ENCODE measurements at regions not wholly inside any gene's neighbourhood (a gene's known extent, or its start where the extent isn't known, plus 50 kb on each side); places are given as distances from the start of the nearest gene placed in this dataset.

GRCh38 chr16:16904601-16905000 lies 525.7 kb downstream of the NPIPA7 start:
- Histone ChIP-seq H2AFZ (ENCODE audit: low read length) (no peak overlapping the region), H3K4me3 (ENCODE audit: insufficient read depth, low read length) (no peak overlapping the region), H3K27ac (ENCODE audit: low read depth, low read length) (no peak overlapping the region), H4K20me1 (ENCODE audit: insufficient read depth, low read length) (no peaks in the 10 kb centered on the region), H3K27me3 (ENCODE audit: insufficient read depth, low read length) (no peaks in the 10 kb centered on the region), H3K4me1 (ENCODE audit: insufficient read depth, low read length) (no peaks in the 10 kb centered on the region), H3K79me2 (ENCODE audit: insufficient read depth, low read length) (no peaks in the 10 kb centered on the region), H3K4me2 (ENCODE audit: insufficient read depth, low read length) (no peak overlapping the region), H3K9me3 (ENCODE audit: low read depth, low read length) (no peaks in the 10 kb centered on the region), H3K36me3 (ENCODE audit: insufficient read depth, low read length) (no peaks in the 10 kb centered on the region)
- no peak for TF ChIP-seq CTCF (IDR thresholded peaks at IDR 0.05; ENCODE audit: extremely low read depth, low read depth, low read length)
- DNase-seq (ENCODE audit: insufficient read length, low spot score, missing footprints), result no peak

DNA sequence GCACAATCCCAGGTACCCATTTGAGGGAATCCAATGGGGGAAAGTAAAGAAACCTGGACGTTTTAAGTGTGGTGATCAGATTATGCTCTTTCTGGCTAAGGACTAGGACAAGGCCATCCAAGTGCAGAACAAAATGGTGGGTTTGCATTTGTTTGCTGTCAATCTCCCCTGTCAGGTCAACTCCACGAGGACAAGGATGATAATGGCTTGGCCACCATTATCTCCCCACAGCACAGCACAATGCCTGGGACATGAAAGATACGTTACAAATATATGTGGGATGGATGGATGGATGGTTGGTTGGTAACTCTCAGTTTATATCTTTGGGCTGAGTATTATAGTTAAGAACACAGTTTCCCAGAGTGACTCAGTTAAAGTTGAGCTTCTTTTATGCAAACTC lies 526.9 kb downstream of the NPIPA7 start:
- TF ChIP-seq CTCF (IDR thresholded peaks at IDR 0.05; ENCODE audit: extremely low read depth, low read depth, low read length), result no peak
- Histone ChIP-seq H3K79me2 (ENCODE audit: insufficient read depth, low read length) (no peaks in the 10 kb centered on the region), H3K9me3 (ENCODE audit: low read depth, low read length) (no peaks in the 10 kb centered on the region), H3K4me2 (ENCODE audit: insufficient read depth, low read length) (no peak overlapping the region), H3K27me3 (ENCODE audit: insufficient read depth, low read length) (no peaks in the 10 kb centered on the region), H4K20me1 (ENCODE audit: insufficient read depth, low read length) (no peaks in the 10 kb centered on the region), H3K36me3 (ENCODE audit: insufficient read depth, low read length) (no peaks in the 10 kb centered on the region), H3K4me1 (ENCODE audit: insufficient read depth, low read length) (no peaks in the 10 kb centered on the region), H3K27ac (ENCODE audit: low read depth, low read length) (no peak overlapping the region), H2AFZ (ENCODE audit: low read length) (no peak overlapping the region), H3K4me3 (ENCODE audit: insufficient read depth, low read length) (no peak overlapping the region)
- no peak for DNase-seq (ENCODE audit: insufficient read length, low spot score, missing footprints)

- no peak overlapping the region for H3K4me3 ChIP-seq (ENCODE audit: insufficient read depth, low read length)
- no peaks in the 10 kb centered on the region for H3K79me2 ChIP-seq (ENCODE audit: insufficient read depth, low read length)
- H3K9me3 ChIP-seq (ENCODE audit: low read depth, low read length), result no peaks in the 10 kb centered on the region
- no peak for TF ChIP-seq CTCF (IDR thresholded peaks at IDR 0.05; ENCODE audit: extremely low read depth, low read depth, low read length)
- no peaks in the 10 kb centered on the region for H3K27me3 ChIP-seq (ENCODE audit: insufficient read depth, low read length)
- no peak for DNase-seq (ENCODE audit: insufficient read length, low spot score, missing footprints)
- H3K27ac ChIP-seq (ENCODE audit: low read depth, low read length), result no peak overlapping the region
- no peak overlapping the region for H2AFZ ChIP-seq (ENCODE audit: low read length)
- no peaks in the 10 kb centered on the region for H4K20me1 ChIP-seq (ENCODE audit: insufficient read depth, low read length)
- no peaks in the 10 kb centered on the region for H3K4me1 ChIP-seq (ENCODE audit: insufficient read depth, low read length)
- H3K36me3 ChIP-seq (ENCODE audit: insufficient read depth, low read length), result no peaks in the 10 kb centered on the region
- no peak overlapping the region for H3K4me2 ChIP-seq (ENCODE audit: insufficient read depth, low read length)
Measured at GRCh38 chr16:16907089-16907488, 528.1 kb downstream of the NPIPA7 start.

GRCh38 chr16:16908077-16908476 lies 529.1 kb downstream of the NPIPA7 start:
- Histone ChIP-seq H3K4me1 (ENCODE audit: insufficient read depth, low read length) (no peaks in the 10 kb centered on the region), H4K20me1 (ENCODE audit: insufficient read depth, low read length) (no peaks in the 10 kb centered on the region), H3K79me2 (ENCODE audit: insufficient read depth, low read length) (no peaks in the 10 kb centered on the region), H3K27ac (ENCODE audit: low read depth, low read length) (no peak overlapping the region), H3K4me3 (ENCODE audit: insufficient read depth, low read length) (no peak overlapping the region), H2AFZ (ENCODE audit: low read length) (no peak overlapping the region), H3K4me2 (ENCODE audit: insufficient read depth, low read length) (no peak overlapping the region), H3K27me3 (ENCODE audit: insufficient read depth, low read length) (no peaks in the 10 kb centered on the region), H3K36me3 (ENCODE audit: insufficient read depth, low read length) (no peaks in the 10 kb centered on the region), H3K9me3 (ENCODE audit: low read depth, low read length) (no peaks in the 10 kb centered on the region)
- no peak for TF ChIP-seq CTCF (IDR thresholded peaks at IDR 0.05; ENCODE audit: extremely low read depth, low read depth, low read length)
- DNase-seq (ENCODE audit: insufficient read length, low spot score, missing footprints), result no peak

All from osteoblast (primary cell).